ENCODE measurements at regions not wholly inside any gene's neighbourhood (a gene's known extent, or its start where the extent isn't known, plus 50 kb on each side); places are given as distances from the start of the nearest gene placed in this dataset.

DNA sequence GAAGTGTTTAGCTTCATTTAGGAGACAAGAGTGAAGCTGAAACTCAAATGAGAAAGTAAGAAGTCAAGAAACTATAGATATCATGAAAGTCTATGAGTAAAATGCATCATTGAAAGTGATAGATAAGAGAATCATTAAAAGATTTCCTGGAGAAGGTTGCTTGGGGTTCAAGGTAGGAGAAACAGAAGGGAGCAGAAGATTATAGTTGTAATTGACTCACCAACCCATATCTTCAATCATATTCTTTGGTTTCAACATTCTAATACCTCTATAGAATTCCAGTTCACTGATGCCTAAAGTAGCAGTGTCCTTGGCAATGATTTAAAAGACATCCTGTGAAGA is 365.7 kb upstream of the RIOK2 start:
- TF ChIP-seq SP1 (IDR thresholded peaks at IDR 0.05): no peak
- TF ChIP-seq ELF4 (IDR thresholded peaks at IDR 0.05): no peak
- no peak for TF ChIP-seq TARDBP (IDR thresholded peaks at IDR 0.05)
- TF ChIP-seq ARNT (IDR thresholded peaks at IDR 0.05): no peak
- no peak for TF ChIP-seq LEF1 (IDR thresholded peaks at IDR 0.05; ENCODE audit: borderline replicate concordance)
- TF ChIP-seq CTBP1 (IDR thresholded peaks at IDR 0.05; ENCODE audit: borderline replicate concordance): no peak
- TF ChIP-seq, protein P1, sequence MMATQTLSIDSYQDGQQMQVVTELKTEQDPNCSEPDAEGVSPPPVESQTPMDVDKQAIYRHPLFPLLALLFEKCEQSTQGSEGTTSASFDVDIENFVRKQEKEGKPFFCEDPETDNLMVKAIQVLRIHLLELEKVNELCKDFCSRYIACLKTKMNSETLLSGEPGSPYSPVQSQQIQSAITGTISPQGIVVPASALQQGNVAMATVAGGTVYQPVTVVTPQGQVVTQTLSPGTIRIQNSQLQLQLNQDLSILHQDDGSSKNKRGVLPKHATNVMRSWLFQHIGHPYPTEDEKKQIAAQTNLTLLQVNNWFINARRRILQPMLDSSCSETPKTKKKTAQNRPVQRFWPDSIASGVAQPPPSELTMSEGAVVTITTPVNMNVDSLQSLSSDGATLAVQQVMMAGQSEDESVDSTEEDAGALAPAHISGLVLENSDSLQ (IDR thresholded peaks at IDR 0.05): no peak
- TF ChIP-seq NFRKB (IDR thresholded peaks at IDR 0.05): no peak
- TF ChIP-seq FOXK2 (IDR thresholded peaks at IDR 0.05): no peak
